GM21381 (cell line): ENCODE measurements at regions not wholly inside any gene's neighbourhood (a gene's known extent, or its start where the extent isn't known, plus 50 kb on each side); places are given as distances from the start of the nearest gene placed in this dataset.
"Not testable (repeated sequence)": the region's sequence is repeated elsewhere in the genome, so short reads cannot be mapped to it uniquely, and the experiment has no call there.

Experiments
- ATAC-seq: cut with Tn5 transposase; IDR thresholded peaks from one replicate; pipeline ENCODE4 v1.9.1; 2021; ENCODE audit warnings: mild to moderate bottlenecking, moderate library complexity; ENCODE audit not compliant: unreplicated experiment

DNA sequence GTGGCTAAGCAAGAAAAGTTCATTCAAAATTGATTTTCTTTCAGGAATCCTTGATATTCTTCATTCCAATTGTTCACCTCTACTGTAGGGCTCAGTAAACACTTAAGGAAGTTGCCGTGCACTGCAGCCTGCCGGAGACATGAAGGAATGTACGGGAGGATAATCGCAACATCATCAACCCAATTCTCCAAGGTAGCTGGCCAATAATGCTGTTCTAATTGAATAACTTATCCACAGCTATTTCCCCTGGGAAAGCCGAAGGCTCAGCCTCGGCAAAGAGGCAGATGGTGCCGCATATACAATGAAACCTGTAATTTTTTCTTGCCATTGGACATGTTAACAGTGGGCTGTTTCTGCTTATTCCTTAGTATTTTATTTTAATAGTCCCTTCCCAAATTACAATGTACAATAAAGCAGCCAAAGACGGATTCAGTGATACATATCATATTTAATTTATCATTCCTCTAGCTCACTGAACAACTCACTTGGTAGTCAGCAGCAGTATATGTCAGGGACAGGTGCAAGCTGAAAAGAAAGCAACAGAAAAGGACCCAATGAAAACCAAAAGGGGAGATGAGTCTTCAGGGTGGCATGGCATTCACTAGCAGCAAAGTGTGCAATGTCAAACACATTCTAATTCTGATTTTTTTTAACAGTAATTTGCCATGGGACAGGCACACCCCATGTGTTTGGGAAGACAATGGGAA, 420.5 kb upstream of the KLF12 start:
- ATAC-seq, result no peak

DNA sequence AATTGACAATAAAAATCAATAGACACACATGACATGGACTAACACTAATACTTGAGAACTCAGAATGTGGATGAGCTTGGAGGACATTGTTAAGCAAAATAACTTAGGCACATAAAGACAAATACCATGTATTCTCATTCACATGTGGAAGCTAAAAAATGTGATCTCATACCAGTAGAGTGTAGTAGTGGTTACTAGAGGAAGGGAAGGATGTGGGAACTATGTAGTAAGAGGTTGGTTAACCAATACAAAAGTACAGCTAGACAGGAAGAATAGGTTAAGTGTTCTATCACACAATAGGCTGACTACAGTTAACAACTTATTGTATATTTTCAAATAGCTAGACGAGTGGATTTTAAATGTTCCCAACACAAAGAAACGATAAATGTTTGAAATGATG, 415.8 kb upstream of the KLF12 start:
- no peak for ATAC-seq

DNA sequence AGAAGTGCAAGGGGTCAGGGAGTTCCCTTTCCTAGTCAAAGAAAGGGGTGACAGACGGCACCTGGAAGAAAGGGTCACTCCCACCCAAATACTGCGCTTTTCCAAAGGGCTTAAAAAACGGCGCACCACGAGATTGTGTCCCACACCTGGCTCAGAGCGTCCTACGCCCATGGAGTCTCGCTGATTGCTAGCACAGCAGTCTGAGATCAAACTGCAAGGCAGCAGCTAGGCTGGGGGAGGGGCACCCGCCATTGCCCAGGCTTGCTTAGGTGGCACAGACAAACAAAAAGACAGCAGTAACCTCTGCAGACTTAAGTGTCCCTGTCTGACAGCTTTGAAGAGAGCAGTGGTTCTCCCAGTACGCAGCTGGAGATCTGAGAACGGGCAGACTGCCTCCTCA, 402.4 kb upstream of the KLF12 start:
- ATAC-seq, result not testable (repeated sequence)

DNA sequence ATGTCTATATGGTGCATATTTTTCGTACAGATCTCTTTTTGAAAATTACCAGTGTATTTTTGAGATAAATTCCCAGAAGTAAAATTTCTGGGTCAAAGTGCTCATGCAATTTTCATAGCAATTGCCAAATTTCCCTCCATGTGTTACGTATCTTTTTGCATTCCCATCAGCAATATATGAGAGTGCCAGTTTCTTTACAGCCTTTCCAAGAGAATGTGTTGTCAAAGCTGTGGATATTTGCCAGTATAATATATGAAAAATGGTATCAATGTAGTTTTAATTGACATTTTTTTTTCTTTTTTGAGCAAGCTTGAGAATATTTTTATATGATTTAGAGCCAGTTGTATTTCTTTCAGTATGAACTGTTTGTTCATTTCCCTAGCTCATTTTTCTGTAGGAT, 399.0 kb upstream of the KLF12 start:
- ATAC-seq, result no peak

DNA sequence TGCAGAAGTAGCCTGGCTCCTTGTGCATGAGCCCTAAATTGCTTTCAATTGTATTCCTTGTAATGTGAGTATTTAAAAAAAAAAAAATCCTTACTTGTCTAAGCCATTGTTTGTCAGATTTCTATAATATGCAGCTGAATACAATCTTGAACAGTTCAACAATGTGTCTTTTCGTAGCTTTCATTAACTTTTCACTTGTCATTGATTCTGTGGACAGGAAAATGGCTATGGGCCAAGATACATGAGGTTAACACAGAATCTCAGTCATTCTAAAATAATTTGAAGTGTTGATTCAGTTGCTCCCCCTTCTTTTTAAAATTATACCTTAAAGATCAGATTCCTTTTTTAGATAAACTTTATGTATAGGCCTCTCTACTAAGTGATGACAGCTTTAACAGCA, 395.8 kb upstream of the KLF12 start:
- no peak for ATAC-seq

DNA sequence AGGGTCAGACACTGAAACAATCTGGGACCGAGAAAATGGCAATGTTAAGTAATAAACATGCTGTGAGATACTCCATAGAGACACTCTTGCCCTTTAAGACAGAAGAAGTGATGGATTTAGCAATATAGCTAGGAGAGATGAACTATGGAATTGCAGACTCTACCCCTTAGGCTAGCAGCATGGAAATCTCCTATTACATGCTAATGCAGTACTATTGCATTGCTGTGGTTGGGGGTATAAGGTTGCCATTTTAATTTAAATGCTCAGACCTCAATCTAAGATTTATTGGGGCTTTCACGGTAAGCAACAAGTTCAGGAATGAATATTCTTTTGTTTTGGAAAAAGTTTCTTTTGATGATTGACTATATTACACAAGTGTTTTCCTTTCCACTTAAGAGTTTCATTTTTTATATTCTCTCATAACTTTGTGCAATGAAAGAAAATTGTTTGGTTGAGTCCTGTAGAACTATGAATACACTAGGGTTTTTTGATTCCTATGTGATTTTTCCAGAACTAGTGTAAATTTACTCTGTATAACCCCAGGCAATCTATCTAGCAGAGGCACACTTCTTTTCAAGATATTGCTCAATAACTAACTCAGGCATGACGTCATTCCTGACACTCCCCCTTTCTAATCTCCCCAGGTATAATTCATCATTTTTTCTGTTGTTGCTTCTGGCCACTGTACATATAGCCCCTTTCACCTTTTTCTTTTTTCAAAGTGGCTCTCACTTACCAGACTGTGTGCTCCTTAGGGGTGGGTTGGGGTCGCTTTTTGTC, 394.7 kb upstream of the KLF12 start:
- ATAC-seq, result no peak

DNA sequence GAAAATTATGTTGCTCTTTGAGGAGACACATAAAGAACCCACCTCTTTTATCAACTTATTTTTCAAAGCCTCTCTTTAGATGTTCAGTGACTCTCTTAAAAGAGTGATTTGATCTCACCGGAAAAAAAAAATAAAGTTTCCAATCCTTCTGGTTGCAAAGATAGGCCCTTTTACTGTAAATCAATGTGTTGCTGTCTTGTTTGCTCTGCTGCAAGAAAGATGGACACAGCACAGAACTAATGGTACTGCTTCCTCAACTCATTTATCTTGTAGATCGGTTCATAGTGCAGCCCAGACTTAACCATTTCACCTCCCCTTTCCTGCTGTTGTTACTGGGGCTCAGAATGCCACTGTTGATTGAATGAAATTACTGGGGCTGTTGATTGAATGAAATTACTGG, 388.9 kb upstream of the KLF12 start:
- no peak for ATAC-seq

DNA sequence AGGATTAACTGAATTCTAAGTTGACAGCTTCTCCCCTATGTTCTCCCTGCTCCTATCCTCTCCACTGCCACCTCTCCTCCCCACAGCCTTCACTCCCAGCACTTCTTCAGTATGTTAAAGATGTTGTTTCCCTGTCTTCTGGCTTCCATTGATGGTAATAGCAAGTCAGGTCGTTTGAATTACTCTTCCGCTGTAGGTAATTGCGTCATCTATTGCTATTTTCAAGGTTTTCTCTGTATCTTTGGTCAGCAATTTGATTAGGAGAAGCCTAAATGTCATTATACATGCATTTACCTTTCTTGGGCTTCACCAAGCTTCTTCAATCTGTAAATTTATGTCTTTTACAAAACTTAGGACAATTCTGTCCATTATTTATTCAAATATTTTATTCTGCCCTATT, 377.3 kb upstream of the KLF12 start:
- ATAC-seq, result no peak

DNA sequence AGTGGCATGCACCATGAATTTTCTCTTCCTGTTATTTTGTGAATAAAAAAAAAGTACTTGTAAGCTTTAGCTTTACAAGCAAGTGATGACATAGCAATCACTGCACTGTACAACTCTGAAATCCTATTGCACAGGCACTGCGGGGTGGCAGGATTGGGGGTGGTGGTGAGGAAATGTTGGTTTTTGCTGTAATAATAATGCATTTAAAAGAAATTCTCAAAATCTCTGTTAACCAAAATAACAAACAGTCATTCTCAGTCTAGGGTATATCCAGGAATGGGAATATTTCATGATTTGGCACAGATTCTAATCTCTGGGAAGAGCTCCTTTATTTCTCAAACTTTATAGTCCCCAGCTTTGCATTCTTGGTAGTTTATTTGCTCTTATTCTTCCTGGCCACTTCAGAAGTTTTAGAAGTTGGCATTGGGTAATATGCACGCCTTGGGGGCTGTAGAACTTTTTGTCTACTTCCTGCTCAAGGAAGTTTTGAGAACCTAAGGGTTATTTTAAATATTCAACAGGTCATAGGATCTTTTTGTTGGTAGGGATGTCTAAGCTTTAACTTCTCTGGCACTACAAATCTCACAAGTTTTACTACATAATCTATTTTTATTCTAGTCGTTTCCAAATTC, 353.0 kb upstream of the KLF12 start:
- no peak for ATAC-seq

DNA sequence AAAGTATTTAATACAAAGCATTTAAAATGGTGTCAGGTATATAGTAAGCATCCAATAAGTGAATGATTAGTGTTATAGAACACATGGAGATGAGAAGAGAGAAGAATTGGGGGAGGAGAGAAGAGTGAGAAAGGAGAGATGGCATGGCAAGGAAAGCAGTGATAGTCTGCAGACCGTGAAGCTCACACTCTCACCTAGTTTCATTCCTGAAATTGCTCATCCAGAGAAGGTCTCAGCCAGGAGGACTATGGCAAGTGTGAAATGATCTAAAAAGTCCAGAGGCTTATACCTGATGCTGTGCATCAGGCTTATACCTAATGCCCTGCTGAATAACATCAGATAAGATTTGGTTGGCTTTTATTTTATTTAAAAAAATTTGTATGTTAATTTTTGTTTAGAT, 351.6 kb upstream of the KLF12 start:
- ATAC-seq, result peak; percentile 61

DNA sequence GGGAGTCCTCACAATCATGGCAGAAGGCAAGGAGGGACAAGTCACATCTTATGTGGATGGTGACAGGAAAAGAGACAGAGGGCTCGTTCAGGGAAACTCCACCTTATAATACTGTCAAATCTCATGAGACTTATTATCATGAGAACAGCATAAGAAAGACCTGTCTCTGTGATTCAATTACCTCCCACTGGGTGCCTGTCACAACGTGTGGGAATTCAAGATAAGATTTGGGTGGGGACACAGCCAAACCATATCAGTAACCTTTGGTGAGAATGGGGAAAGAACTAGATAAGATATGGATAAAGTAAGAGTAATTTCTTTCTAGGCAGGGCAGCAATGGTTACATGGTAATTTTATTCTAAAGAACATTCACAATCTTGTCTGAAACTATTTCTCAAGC, 344.9 kb upstream of the KLF12 start:
- no peak for ATAC-seq

DNA sequence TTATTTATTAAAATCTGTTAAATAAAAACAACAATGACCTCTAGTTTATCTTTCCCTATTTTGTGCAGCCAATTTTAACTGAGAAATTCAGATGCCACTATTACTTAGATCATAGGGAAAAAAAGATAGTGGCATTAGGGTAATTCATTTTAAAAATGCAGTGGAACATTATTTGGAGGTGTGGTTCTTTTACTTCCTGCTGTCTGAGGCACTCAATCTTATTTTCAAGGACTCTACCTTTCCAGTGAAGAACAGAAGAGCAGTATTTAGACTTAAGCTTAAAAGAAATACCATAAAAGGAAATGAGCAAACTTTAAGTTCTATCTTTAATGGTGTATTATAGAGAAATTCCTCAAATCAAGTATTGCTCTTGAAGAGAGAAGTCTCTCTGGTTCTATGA, 342.6 kb upstream of the KLF12 start:
- ATAC-seq, result no peak

DNA sequence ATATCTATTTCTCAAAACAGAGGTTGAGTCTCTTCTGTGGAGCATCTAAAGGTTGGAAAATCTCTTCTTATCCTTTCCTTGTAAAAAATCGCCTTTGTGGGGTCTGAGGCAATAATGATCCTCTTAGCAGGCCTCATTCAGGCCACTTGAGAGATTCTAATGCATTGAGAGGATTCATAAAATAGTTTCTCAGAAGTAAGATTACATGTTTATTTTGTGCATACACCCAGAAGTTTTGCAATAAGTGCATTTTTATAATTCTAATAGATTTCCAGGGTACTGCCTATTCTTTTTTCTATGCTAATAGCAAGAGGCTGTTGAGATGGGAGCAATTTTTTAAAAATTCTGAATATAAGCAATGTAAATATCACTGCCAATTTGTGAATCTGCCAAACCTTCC, 342.2 kb upstream of the KLF12 start:
- no peak for ATAC-seq

DNA sequence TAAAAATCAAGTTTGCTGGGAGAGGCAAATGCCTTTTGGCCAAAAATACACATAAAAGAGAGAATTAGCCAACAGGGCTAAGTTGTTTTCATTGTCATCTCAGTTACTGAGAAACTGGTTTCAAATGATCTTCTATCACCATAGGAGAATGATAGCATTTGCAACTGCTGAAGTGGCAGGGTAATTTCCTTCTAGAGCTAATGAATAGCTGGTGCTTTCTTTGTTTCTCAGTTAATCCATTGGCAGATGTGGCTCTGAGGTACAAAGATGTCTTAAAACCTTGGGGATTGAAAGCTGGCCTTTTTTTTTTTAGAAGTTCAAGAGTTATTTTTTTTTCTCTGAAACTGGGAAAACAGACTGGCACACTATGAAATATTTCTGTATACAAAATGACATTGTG, 332.7 kb upstream of the KLF12 start:
- ATAC-seq, result no peak

DNA sequence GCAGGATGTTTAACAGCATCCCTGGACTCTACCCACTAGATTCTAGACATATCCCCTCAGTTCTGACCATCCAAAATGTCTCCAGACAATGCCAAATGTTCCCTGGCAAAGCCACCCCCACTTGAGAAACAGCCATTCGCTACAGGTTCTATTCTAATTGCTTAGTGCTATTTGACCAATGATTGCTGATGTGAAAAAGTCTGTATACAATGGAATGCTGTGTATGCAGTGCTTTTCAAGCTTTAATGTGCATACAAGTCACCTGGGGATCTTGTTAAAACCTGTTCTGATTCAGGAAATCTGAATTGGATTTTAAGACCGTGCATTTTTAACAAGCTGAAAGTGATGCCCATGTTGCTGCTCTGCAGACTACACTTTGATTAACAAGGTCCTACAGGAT, 331.8 kb upstream of the KLF12 start:
- no peak for ATAC-seq

DNA sequence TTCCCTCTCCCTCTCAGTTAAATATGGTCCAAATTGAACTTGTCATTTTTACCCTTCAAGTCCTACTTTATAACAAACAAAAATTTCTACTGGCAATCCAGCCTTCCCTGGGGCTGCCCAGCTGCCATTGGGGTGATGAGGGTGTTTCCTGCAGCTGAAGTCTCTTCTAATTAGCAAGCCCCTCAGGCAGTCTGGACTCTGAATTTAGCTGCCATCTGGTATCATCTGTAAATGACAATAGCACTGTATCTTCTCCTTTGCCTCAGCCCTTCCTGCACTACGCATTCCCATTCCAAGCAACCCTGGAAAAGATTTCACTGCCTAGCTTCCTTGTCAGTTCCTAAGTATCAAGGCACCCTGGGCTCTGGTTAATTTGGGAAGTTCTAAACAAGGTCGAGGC, 331.1 kb upstream of the KLF12 start:
- no peak for ATAC-seq

DNA sequence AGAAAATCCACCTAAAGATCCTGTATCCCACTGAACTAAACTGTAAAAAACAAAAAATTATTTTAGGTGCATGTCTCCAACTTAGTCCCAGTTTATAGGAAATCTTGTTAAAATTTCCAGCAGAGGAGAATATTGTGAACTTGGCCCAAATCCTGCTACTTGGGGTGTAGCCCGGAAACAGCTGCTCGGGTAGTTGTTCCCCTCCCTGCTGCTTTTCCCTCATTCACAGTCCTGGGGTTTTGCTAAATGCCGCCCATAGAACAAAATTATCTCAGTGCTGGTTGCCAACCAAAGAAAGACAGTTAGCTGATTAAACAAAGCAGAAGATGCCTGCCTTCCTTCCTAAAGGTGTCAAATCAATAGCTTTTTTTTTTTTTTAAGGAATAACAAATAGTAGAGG, 330.5 kb upstream of the KLF12 start:
- ATAC-seq, result no peak

DNA sequence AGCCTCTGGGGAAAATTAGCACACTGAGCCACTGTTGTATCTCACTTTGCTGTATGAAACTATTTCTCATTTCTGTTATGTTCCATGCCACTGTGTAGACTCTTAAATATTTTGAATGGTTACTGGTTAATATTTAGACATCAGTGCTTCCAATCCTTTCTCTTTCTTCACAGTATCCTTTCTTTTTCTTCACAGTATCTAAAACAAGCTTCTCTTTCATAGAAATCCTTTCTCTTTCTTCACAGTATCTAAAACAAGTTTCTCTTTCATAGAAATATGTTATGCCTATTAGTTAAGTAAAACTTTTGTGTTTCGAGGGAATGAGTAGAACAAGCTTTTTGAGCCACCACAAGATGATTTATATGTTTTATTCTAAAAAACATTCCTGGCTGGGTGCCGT, 326.8 kb upstream of the KLF12 start:
- ATAC-seq, result no peak

DNA sequence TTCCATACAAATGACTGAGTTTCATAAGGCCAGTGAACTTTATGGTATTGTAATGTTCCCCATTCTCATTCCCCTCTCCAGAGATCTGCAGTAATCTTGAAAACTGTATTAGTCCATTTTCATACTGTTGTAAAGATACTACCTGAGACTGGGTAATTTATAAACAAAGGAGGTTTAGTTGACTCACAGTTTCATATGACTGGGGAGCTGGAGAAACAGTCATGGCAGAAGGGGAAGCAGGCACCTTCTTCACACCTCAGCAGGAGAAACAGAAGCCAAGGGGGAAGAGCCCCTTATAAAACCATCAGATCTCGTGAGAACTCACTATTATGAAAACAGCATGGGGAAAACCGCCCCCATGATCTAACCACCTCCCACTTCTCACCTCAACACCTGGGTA, 318.7 kb upstream of the KLF12 start:
- no peak for ATAC-seq

DNA sequence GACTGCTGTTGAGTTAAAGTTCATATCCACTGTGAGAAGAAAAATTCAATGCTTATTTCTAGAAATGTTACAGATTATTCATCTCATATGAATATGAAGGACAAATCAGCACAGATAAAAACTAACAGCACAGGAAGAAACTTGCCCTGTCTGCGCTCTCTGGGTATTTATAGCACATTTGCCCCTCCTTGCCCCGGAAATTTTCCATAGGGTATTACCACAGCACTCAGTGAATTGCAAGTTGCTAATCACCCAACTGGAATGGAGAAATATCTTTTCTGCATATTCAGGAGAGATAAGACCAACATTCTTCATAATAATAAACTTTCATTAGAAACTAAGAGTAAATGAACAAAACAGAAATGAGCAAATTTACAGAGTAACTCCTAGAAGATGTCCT, 318.0 kb upstream of the KLF12 start:
- no peak for ATAC-seq

DNA sequence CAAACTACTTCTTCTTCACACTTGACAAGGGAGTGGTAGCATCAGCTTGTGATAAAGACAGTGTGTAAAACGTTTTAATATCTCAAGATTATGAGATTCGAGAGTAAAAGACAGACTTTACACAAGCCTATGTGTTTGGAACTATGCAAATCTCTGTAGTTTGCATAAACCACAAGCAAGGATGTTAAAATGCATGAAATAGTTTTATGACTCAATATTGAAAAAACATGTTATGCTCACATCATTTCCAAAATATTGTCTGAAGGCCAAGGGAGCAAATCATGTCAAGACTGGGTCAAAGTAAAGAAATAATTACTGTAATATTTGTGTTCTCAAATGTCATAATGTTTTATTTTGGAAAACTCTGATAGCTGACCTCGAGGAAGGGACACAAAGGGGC, 316.8 kb upstream of the KLF12 start:
- no peak for ATAC-seq

DNA sequence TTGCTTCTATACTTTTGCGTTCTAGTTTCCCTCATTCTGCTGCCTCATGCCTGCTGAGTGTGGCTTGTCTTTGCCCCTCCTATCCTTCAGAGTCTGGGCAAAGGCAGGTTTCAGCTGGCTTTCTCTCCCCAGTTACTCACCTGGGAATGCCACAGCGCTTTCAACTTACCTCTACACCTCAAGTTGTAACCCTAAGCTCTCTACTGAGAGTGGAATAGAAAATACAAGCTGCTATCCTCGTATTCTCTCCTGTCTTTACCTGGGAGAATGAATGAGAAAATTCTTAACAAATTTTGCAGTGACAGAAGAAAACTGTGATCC, 316.3 kb upstream of the KLF12 start:
- ATAC-seq, result no peak
